ENCODE measurements at regions not wholly inside any gene's neighbourhood (a gene's known extent, or its start where the extent isn't known, plus 50 kb on each side); places are given as distances from the start of the nearest gene placed in this dataset.

GRCh38 chr7:145030754-145031153, 194.9 kb upstream of the TPK1 start:
- DNase-seq: no peak
- peaks cover 11% of the 10 kb centered on the region for H3K9me3 Mint-ChIP-seq
- H3K27ac Mint-ChIP-seq: no peak overlapping the region
- TF ChIP-seq CTCF (IDR thresholded peaks at IDR 0.05): no peak
- H3K36me3 Mint-ChIP-seq (ENCODE audit: low read depth): no peaks in the 10 kb centered on the region
- H3K4me3 Mint-ChIP-seq: no peak overlapping the region
- H3K4me1 Mint-ChIP-seq: no peaks in the 10 kb centered on the region
- H3K27me3 Mint-ChIP-seq (ENCODE audit: low read depth, poor library complexity): no peaks in the 10 kb centered on the region

- DNase-seq: no peak
- no peak for TF ChIP-seq CTCF (IDR thresholded peaks at IDR 0.05)
- no peak overlapping the region for H3K4me3 Mint-ChIP-seq
- H3K36me3 Mint-ChIP-seq (ENCODE audit: low read depth): no peaks in the 10 kb centered on the region
- H3K27me3 Mint-ChIP-seq (ENCODE audit: low read depth, poor library complexity): no peaks in the 10 kb centered on the region
- H3K4me1 Mint-ChIP-seq: no peaks in the 10 kb centered on the region
- no peak overlapping the region for H3K27ac Mint-ChIP-seq
- no peaks in the 10 kb centered on the region for H3K9me3 Mint-ChIP-seq
These were observed 184.6 kb upstream of the TPK1 start for GRCh38 chr7:145020454-145020853.

- no peak for DNase-seq
- Mint-ChIP-seq H3K27ac (no peak overlapping the region), H3K4me1 (no peaks in the 10 kb centered on the region), H3K27me3 (ENCODE audit: low read depth, poor library complexity) (no peaks in the 10 kb centered on the region), H3K4me3 (no peak overlapping the region), H3K36me3 (ENCODE audit: low read depth) (no peaks in the 10 kb centered on the region), H3K9me3 (no peaks in the 10 kb centered on the region)
- TF ChIP-seq CTCF (IDR thresholded peaks at IDR 0.05): peak; percentile 10
These were observed 180.2 kb upstream of the TPK1 start for GRCh38 chr7:145016068-145016467.

- no peak for DNase-seq
- no peaks in the 10 kb centered on the region for H3K4me1 Mint-ChIP-seq
These were observed 174.0 kb upstream of the TPK1 start for GRCh38 chr7:145009876-145010275.

GRCh38 chr7:145005601-145006000, 169.7 kb upstream of the TPK1 start:
- Mint-ChIP-seq H3K4me3 (no peak overlapping the region), H3K4me1 (no peaks in the 10 kb centered on the region), H3K27me3 (ENCODE audit: low read depth, poor library complexity) (peaks cover 4% of the 10 kb centered on the region), H3K9me3 (peaks cover 6% of the 10 kb centered on the region), H3K27ac (no peak overlapping the region), H3K36me3 (ENCODE audit: low read depth) (no peaks in the 10 kb centered on the region)
- TF ChIP-seq CTCF (IDR thresholded peaks at IDR 0.05): no peak
- no peak for DNase-seq

More at GRCh38 chr7:145009876-145010275, 174.0 kb upstream of the TPK1 start:
- Mint-ChIP-seq H3K27me3 (ENCODE audit: low read depth, poor library complexity) (peaks cover 4% of the 10 kb centered on the region), H3K4me3 (no peak overlapping the region), H3K36me3 (ENCODE audit: low read depth) (no peaks in the 10 kb centered on the region), H3K9me3 (no peaks in the 10 kb centered on the region), H3K27ac (no peak overlapping the region)
- no peak for TF ChIP-seq CTCF (IDR thresholded peaks at IDR 0.05)

GRCh38 chr7:144997512-144997911, 161.7 kb upstream of the TPK1 start:
- TF ChIP-seq CTCF (IDR thresholded peaks at IDR 0.05): no peak
- no peaks in the 10 kb centered on the region for H3K4me1 Mint-ChIP-seq
- no peaks in the 10 kb centered on the region for H3K27me3 Mint-ChIP-seq (ENCODE audit: low read depth, poor library complexity)
- H3K4me3 Mint-ChIP-seq: no peak overlapping the region
- no peaks in the 10 kb centered on the region for H3K36me3 Mint-ChIP-seq (ENCODE audit: low read depth)
- H3K27ac Mint-ChIP-seq: no peak overlapping the region
- H3K9me3 Mint-ChIP-seq: peaks cover 50% of the 10 kb centered on the region
- no peak for DNase-seq

All from nephron progenitor cell (in vitro differentiated cells).